Ovary (tissue), 3 donors: ENCODE measurements at regions not wholly inside any gene's neighbourhood (a gene's known extent, or its start where the extent isn't known, plus 50 kb on each side); places are given as distances from the start of the nearest gene placed in this dataset.

Experiments used
- EP300 ChIP-seq: sonication (generic); formaldehyde crosslinking; IDR thresholded peaks from one replicate; pipeline ENCODE4 v1.6.1; 2017; ENCODE audit warnings: antibody characterized with exemption
- POLR2A ChIP-seq: fragments of 450-650 bp; IDR thresholded peaks from one replicate; pipeline ENCODE4 v1.6.1; 2017; ENCODE audit warnings: antibody characterized with exemption, mild to moderate bottlenecking, moderate library complexity
- TF ChIP-seq, protein P1 (sequence below), 3 donors: fragments of 450-650 bp in 2 of 3; fragments of 200-600 bp in 1 of 3; IDR thresholded peaks; one replicate each; pipeline versions ENCODE4 v1.5.1 to v1.8.0; 2016 to 2022; ENCODE audit warnings: antibody characterized with exemption in 3 of 3, mild to moderate bottlenecking in 1 of 3
- donor health status: DM: no; HTN: no; CAD: no.

DNA sequence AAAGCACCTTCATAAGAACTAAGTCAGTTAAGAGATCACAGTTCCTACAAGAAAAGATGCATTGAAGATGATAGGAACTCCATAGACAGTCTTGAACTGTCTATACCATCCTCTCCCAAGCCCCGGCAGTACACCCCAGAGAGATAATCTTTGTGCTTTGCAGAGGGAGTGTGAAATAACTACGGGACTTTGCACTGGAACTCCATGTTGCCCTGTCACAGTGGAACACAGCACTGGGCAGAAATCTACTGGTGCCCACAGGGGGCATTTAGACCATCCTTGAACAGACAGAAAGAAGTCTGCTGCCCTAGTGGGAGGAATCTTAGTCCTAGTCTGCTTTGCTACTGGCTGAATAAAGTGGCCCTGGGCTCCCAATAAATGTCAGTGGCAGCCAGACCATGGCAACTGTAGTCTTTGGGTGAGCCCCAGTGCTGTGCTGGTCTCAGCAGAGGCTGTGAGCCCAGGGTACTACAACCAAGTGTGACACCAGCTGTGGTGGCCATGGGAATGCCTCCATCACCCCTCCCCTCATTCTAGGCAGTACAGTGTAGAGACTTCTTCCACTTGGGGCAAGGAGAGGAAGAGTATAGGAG is 107.7 kb upstream of the TMEM168 start:
- no peak for TF ChIP-seq EP300
- TF ChIP-seq, protein P1, sequence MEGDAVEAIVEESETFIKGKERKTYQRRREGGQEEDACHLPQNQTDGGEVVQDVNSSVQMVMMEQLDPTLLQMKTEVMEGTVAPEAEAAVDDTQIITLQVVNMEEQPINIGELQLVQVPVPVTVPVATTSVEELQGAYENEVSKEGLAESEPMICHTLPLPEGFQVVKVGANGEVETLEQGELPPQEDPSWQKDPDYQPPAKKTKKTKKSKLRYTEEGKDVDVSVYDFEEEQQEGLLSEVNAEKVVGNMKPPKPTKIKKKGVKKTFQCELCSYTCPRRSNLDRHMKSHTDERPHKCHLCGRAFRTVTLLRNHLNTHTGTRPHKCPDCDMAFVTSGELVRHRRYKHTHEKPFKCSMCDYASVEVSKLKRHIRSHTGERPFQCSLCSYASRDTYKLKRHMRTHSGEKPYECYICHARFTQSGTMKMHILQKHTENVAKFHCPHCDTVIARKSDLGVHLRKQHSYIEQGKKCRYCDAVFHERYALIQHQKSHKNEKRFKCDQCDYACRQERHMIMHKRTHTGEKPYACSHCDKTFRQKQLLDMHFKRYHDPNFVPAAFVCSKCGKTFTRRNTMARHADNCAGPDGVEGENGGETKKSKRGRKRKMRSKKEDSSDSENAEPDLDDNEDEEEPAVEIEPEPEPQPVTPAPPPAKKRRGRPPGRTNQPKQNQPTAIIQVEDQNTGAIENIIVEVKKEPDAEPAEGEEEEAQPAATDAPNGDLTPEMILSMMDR (IDR thresholded peaks at IDR 0.05): no peak
- TF ChIP-seq POLR2A: no peak
